Germinal center (tissue), 1 donor: ENCODE measurements at regions not wholly inside any gene's neighbourhood (a gene's known extent, or its start where the extent isn't known, plus 50 kb on each side); places are given as distances from the start of the nearest gene placed in this dataset.
"Not testable (repeated sequence)": the region's sequence is repeated elsewhere in the genome, so short reads cannot be mapped to it uniquely, and the experiment has no call there.

Experiments used
- DNase-seq: peaks from one replicate; pipeline ENCODE4 v3.0.0; 2012; ENCODE audit warnings: mixed read lengths, low spot score

- DNase-seq: no peak
Observed at GRCh38 chr2:120531863-120532600, 186.1 kb downstream of the INHBB start.

- DNase-seq: no peak
Observed at GRCh38 chr2:120533625-120534024, 187.7 kb downstream of the INHBB start.

DNA sequence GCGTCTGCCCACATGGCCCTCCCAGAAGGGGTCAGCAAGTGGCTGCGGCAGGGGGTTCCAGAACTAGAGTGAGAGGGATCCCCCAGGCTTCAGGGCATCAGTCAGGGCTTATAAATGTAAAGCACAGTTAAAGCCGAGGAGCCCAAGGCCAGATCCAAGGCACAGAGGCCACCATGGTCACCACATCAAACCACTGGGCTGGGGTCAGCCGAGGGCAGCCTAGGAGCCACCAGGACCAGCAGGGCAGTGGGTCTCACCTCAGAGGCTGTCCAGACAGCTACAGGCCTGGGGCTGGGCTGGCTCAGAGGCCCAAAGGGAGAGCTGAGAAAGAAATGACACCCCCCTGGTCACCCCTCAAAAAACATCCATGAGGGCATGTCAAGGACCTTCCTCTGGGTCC lies 188.5 kb downstream of the INHBB start:
- DNase-seq: no peak

DNA sequence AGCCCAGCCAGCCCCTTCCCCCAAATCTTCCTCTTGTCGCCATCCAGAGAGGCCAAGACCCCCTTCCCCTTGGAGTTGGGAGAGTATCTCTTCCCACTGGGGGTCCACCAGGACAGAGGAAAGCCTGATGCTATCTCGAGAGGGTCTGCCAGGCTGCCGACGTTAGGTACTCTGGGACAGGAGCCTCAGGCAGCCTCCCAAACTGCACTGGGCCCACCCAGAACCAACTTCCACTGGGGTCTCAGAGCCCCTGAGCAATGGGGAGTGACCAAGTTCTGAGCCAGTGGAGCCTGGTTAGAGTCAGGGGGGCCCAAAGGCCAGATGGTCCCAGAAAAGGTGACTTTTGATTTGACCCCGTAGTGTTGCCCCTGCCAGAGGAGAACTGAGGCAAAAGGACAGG lies 189.1 kb downstream of the INHBB start:
- no peak for DNase-seq

- DNase-seq: no peak
Observed at GRCh38 chr2:120536141-120536540, 190.2 kb downstream of the INHBB start.

GRCh38 chr2:120538691-120539423 lies 192.9 kb downstream of the INHBB start:
- DNase-seq: no peak

DNA sequence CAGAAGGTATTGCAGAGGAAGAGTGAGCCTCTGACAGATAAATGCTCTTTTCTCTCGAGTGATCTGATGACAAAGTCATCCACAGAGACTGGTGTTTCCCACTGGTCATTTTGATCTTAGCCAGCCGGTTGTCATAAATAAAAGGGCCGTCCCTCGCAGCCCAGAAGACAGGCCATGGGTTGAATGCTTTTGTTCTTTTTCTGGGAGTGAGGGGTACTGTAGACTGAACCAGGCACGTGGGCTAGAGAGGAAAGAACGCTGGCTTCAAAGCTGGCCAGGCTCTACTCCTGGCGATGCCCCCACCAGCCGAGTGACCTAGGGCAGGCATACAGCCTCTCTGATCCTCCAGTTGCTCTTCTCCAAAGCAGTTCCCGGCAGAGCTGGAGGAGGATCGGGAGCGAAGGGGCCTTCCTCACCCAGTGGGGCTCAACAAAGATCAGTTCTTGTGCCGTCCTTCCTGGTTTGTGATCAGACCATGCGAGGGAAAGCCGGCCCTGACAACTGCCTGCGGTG lies 193.5 kb downstream of the INHBB start:
- no peak for DNase-seq

DNA sequence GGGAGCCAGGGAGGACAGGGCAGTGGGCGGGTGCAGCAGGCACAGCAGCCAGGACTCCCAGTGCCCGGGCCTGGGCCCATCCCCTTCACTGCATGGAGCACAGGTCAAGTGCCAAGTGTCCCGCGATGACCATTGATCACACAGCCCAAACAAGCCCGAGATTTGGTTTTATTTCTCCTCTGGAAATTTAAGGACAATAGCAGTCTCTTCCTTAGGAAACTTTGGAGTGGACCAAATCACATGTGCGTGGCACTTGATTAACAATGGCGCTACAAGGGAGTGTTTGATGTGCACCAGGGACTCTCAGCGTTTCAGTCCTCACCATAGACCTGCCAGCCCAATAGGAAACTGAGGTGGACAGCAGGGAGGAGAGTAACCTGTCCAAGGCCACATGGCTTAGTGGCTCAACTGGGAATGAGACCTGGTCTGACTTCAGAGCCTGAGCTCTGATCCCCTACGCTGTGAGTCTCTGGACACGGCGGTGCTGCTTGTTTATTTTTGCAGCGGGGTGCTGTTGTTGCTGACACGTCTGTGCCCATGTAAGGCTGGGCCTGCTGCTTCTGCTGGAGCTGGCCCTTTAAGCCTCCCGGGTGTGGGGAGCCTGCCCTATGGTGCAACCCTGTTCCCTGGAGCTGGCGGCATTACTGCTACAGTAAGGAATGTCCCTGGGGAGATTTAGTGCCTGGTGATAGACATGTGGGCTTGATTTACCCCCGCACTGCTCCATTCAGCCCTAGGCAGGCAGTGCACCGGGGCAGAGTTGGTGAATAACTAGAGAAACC lies 194.2 kb downstream of the INHBB start:
- DNase-seq: no peak

DNA sequence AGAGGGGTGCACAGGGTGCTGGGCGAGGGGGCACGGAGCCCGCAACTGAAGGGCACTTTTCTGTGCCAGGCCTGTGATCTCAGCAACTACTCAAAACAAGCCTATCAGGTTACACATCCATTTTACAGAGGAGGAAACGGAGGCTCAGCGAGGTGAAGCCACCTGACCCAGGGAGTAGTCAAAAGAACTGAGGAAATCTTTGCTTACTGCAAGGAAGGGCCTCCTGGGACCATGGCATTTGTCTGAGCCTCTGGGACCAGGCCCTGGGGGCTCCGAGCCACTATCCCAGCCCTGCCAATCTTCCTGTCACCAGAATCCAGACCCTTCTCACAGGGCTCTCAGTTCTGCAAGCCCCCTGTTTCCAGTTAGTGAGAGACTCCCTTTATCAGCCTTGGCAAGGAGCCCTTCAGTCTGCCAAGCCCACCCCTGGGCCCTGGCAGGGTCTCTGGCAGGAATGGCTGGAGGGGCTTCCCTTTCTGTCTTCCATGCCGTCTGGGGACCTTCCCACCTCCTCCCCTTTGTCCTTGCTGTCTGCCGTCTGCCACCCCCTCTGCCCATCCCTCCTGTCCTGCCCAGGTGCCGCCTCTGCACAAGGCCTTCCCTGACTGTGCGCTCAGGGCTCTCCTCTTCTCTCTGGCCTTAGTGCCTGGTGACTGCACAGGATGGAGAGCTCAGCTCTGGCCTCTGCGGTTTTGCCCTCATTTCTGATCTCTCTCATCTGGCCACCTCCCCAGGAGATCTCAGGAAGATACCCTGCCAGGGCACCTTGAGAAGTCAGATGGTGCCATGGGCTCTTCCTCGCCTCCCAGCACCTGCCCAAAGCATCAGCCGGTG lies 194.7 kb upstream of the GLI2 start:
- DNase-seq: no peak

- DNase-seq: no peak
Observed at GRCh38 chr2:120541553-120541932, 194.1 kb upstream of the GLI2 start.

- no peak for DNase-seq
Observed at GRCh38 chr2:120541972-120542670, 193.5 kb upstream of the GLI2 start.

GRCh38 chr2:120542911-120543527 lies 192.6 kb upstream of the GLI2 start:
- DNase-seq: no peak

- DNase-seq: no peak
Observed at GRCh38 chr2:120543899-120544298, 191.8 kb upstream of the GLI2 start.

- no peak for DNase-seq
Observed at GRCh38 chr2:120544522-120544921, 191.1 kb upstream of the GLI2 start.

GRCh38 chr2:120545007-120545406 lies 190.7 kb upstream of the GLI2 start:
- DNase-seq: not testable (repeated sequence)

DNA sequence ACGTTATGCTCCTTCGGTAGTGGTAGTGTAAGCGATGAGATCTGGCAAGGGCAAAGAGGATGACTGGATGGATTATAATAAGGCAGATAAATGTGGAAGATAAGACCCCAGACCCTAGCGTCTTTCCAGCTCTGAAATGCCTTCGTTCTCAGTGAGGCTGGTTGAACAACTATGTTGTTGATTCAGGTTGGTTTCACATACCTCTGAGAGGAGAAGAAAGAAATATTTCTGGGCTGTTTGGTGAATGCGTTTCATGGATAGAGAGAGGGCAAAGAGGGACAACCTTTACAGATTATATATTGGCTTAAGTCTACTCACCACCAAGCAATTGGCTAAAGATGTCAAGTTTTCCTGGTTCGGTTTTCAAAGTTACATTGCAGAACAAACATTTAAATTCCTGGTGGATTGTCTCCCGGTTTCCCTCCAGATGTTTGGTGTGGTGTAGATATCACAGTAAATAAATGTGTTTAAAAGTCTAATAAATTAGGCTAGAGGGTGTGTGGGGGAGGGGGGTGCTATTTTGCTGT lies 190.1 kb upstream of the GLI2 start:
- no peak for DNase-seq

DNA sequence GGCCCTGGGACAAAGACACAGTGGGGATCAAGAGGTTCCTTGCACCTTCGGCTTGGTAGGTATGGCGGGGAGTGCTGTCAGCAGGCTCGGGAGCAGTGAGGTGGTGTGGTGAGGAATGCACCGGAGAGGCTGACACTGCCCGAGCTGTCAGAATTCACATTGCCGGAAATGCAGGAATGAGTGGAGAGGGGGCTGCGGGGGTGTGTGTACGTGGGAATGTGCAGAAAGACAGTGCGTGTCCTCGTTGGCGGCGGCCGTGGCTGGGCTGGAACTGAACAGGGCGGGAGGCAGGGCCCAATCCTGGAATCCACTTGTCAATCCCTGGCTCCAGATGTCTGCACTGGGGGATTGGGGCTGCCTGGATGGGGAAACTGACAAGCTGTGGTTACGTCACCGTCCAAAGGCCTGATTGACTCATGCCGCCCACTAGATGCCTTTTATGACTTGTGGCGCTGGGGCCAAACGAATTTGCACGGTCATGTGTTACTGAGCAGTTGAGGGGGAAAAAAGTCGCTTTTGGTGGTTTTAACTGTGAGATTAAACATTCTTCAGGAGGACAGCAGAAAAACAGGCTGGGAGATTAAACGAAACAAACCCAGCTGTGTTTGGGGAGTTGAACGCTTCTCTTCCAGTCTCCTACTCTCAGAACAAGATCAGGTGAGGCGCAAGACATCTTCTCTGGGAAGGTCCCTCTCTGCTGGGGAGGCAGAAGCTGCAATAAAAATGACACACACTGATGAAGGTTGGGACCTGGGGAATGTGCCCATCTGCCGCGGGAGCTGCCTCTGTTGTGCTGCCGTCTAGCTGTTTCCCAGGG lies 189.4 kb upstream of the GLI2 start:
- DNase-seq: no peak

- no peak for DNase-seq
Observed at GRCh38 chr2:120546865-120547390, 188.7 kb upstream of the GLI2 start.

DNA sequence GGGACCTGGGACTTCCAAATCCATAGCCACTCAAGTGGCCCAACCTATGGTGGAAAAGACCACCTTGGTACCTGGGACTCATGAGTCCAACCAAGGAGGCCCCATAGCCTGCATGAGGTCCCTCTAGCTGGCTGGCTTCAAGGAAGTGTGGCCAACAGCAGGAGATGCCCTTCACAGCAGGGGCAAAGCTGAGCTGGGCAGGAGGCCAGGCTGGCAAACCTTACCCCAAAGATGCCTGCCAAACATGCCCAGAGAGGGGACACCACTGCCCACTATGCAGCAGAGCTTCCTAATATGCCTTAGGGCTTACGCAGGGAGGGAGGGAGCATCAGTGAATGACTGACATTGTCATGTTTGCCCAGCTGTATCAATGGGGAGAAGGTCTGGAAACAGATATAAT lies 188.0 kb upstream of the GLI2 start:
- no peak for DNase-seq
